ENCODE measurements at regions not wholly inside any gene's neighbourhood (a gene's known extent, or its start where the extent isn't known, plus 50 kb on each side); places are given as distances from the start of the nearest gene placed in this dataset.

DNA sequence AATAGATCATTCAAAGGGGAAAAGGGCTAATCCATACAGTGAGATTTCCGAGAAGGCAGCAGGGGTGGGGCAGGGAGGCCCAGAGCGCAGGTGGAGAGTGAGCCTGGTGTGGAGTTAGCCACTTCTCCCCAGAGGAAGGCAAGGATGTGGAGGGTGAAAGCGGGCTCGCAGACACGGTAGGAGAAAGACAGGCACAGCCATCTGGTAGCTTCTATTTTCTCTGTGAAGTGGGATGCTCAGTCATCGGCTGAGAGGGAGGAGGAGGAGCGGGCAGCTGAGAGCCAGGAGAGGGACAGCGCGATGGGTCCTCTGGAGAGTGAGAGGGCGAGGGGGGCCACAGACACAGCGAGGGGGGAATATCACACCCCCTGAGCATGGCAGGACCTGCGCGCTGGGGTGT is 153.3 kb upstream of the NDUFV2 start (continued):
- TF ChIP-seq NELFE (IDR thresholded peaks at IDR 0.05; ENCODE audit: insufficient read depth, insufficient read length) (no peak), RBM15 (IDR thresholded peaks at IDR 0.05; ENCODE audit: insufficient read depth, low read length) (no peak), MECOM (CRISPR knock-in tag; IDR thresholded peaks at IDR 0.05) (no peak), ZNF263 (CRISPR knock-in tag; IDR thresholded peaks at IDR 0.05; ENCODE audit: borderline replicate concordance) (peak; percentile 47; the same call in 1 of the 2 replicates), KDM4B (IDR thresholded peaks at IDR 0.05; ENCODE audit: borderline replicate concordance in 2 of 2, low read depth in 1 of 2) (no peak), MYC (IDR thresholded peaks at IDR 0.05; ENCODE audit: low read depth, low read length) (peak; percentile 5; the same call in 1 of the 2 replicates), MYC (CRISPR knock-in tag; IDR thresholded peaks at IDR 0.05; ENCODE audit: borderline replicate concordance, low read depth) (no peak), POLR2B (IDR thresholded peaks at IDR 0.05; ENCODE audit: low read depth, partially characterized antibody) (no peak), HOXB6 (CRISPR knock-in tag; IDR thresholded peaks at IDR 0.05; ENCODE audit: borderline replicate concordance) (no peak), ZNF280B (CRISPR knock-in tag; IDR thresholded peaks at IDR 0.05) (no peak), ZBTB49 (CRISPR knock-in tag; IDR thresholded peaks at IDR 0.05; ENCODE audit: borderline replicate concordance) (no peak), RAD21 (CRISPR knock-in tag; conservative IDR thresholded peaks at IDR 0.05 in 1 of 2, IDR thresholded peaks at IDR 0.05 in 1 of 2) (0 out of 4 replicates have a peak, but pooled peaks of 1 of the 2 experiments have one; percentile 4)
- TF ChIP-seq, protein P1, sequence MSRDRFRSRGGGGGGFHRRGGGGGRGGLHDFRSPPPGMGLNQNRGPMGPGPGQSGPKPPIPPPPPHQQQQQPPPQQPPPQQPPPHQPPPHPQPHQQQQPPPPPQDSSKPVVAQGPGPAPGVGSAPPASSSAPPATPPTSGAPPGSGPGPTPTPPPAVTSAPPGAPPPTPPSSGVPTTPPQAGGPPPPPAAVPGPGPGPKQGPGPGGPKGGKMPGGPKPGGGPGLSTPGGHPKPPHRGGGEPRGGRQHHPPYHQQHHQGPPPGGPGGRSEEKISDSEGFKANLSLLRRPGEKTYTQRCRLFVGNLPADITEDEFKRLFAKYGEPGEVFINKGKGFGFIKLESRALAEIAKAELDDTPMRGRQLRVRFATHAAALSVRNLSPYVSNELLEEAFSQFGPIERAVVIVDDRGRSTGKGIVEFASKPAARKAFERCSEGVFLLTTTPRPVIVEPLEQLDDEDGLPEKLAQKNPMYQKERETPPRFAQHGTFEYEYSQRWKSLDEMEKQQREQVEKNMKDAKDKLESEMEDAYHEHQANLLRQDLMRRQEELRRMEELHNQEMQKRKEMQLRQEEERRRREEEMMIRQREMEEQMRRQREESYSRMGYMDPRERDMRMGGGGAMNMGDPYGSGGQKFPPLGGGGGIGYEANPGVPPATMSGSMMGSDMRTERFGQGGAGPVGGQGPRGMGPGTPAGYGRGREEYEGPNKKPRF (IDR thresholded peaks at IDR 0.05; ENCODE audit: low read depth, low read length), result no peak

All from K562 (cell line).